LHCN-M2 (cell line): ENCODE measurements at regions not wholly inside any gene's neighbourhood (a gene's known extent, or its start where the extent isn't known, plus 50 kb on each side); places are given as distances from the start of the nearest gene placed in this dataset.
A peak's percentile ranks its signal among the peaks of the same experiment; 100 is the strongest.

Experiments used
- DNase-seq: peaks from one replicate; pipeline ENCODE4 v3.0.0-alpha.2; 2012; ENCODE audit warnings: low read depth

- DNase-seq, result no peak
These were observed 907.0 kb downstream of the KCNJ18 start for GRCh38 chr17:22599322-22599721.

DNA sequence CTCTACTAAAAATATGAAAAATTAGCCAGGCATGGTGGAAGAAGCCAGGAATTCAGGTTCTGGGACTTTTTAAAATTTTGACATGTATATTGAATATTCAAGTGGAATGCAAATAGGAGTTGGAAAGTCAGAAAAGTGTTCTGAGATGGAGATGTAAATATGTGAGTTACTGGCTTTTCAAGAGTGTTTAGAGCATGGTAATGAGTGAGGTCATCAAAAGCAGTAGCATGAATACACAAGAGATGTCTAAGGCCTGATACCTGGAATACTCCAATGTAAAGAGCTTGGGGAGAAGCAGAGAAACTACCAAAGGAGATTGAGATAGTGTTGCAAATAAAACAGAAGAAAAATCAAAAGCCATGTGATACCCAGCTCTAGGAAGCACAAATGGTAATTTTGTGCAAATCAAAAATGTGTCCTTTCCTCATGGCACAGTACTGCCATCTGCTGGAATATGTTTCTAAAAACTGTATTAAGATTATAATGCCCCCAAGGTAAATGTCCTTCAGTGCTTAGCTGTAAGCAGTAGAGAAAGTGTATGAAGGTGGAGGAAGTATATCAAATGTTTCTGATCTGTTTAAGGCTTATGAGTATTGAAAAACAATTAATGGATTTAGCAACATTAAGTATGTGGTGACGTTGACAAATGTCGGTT, 908.4 kb downstream of the KCNJ18 start:
- DNase-seq, result peak; percentile 2
